ENCODE measurements at regions not wholly inside any gene's neighbourhood (a gene's known extent, or its start where the extent isn't known, plus 50 kb on each side); places are given as distances from the start of the nearest gene placed in this dataset.
A peak's percentile ranks its signal among the peaks of the same experiment; 100 is the strongest.
"Not testable (repeated sequence)": the region's sequence is repeated elsewhere in the genome, so short reads cannot be mapped to it uniquely, and the experiment has no call there.

GRCh38 chr11:24216488-24216887 is 280.4 kb upstream of the LUZP2 start:
- peaks cover 8% of the 10 kb centered on the region for H3K9me3 Mint-ChIP-seq (ENCODE audit: low read depth)

DNA sequence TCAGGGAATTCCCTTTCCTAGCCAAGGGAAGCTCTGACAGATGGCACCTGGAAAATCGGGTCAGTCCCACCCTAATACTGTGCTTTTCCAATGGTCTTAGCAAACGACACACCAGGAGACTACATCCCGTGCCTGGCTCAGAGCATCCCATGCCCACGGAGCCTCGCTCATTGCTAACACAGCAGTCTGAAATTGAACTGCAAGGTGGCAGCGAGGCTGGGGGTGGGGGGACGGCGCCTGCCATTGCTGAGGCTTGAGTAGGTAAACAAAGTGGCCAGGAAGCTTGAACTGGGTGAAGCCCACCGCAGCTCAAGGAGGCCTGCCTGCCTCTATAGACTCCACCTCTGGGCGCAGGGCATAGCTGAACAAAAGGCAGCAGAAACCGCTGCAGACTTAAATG is 279.5 kb upstream of the LUZP2 start:
- H3K27me3 Mint-ChIP-seq; DNase-seq (ENCODE audit: low spot score, unreplicated experiment): not testable (repeated sequence)

More at GRCh38 chr11:24216488-24216887, 280.4 kb upstream of the LUZP2 start:
- no peak for TF ChIP-seq CTCF (IDR thresholded peaks at IDR 0.05; ENCODE audit: unreplicated experiment)
- Mint-ChIP-seq H3K27me3 (no peaks in the 10 kb centered on the region), H3K27ac (no peak overlapping the region), H3K4me1 (ENCODE audit: low read depth) (peaks cover under 1% of the 10 kb centered on the region), H3K36me3 (ENCODE audit: insufficient read depth) (peaks cover 1% of the 10 kb centered on the region), H3K4me3 (ENCODE audit: low read depth) (no peak overlapping the region)
- no peak for DNase-seq (ENCODE audit: low spot score, unreplicated experiment)

DNA sequence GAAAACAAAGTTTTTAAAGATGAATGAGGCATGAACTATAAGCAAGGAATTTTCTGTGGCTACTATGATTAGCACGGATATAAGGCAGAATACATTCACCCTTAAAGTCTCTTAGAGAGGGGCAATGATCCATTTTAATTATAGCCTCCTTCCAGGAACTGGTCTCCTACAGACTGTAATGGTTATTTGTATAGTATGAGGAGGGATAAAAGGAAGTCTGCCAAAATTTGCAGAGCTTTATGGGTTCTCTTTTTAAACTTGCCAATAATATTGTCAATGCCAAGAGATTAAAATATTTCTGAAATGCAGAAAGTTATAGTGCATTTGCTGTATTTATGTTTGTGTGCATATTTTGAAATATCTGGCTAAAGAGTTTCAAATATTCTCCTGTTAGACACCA is 271.4 kb upstream of the LUZP2 start:
- H3K36me3 Mint-ChIP-seq (ENCODE audit: insufficient read depth) = peaks cover 3% of the 10 kb centered on the region
- H3K27me3 Mint-ChIP-seq = no peaks in the 10 kb centered on the region
- H3K27ac Mint-ChIP-seq = no peak overlapping the region
- H3K4me3 Mint-ChIP-seq (ENCODE audit: low read depth) = no peak overlapping the region
- TF ChIP-seq CTCF (IDR thresholded peaks at IDR 0.05; ENCODE audit: unreplicated experiment) = no peak
- H3K4me1 Mint-ChIP-seq (ENCODE audit: low read depth) = peaks cover 15% of the 10 kb centered on the region
- no peak for DNase-seq (ENCODE audit: low spot score, unreplicated experiment)
- peaks cover 22% of the 10 kb centered on the region for H3K9me3 Mint-ChIP-seq (ENCODE audit: low read depth)

More for the DNA sequence above, 279.5 kb upstream of the LUZP2 start:
- H3K4me1 Mint-ChIP-seq (ENCODE audit: low read depth); H3K4me3 Mint-ChIP-seq (ENCODE audit: low read depth); H3K9me3 Mint-ChIP-seq (ENCODE audit: low read depth); H3K36me3 Mint-ChIP-seq (ENCODE audit: insufficient read depth); H3K27ac Mint-ChIP-seq: not testable (repeated sequence)

- TF ChIP-seq CTCF (IDR thresholded peaks at IDR 0.05; ENCODE audit: unreplicated experiment) = no peak
- no peaks in the 10 kb centered on the region for H3K27me3 Mint-ChIP-seq
- no peak for DNase-seq (ENCODE audit: low spot score, unreplicated experiment)
- H3K27ac Mint-ChIP-seq = no peak overlapping the region
- H3K9me3 Mint-ChIP-seq (ENCODE audit: low read depth) = peaks cover 22% of the 10 kb centered on the region
- peaks cover 15% of the 10 kb centered on the region for H3K4me1 Mint-ChIP-seq (ENCODE audit: low read depth)
- H3K36me3 Mint-ChIP-seq (ENCODE audit: insufficient read depth) = peaks cover 3% of the 10 kb centered on the region
- no peak overlapping the region for H3K4me3 Mint-ChIP-seq (ENCODE audit: low read depth)
Measured at GRCh38 chr11:24226606-24227005, 270.2 kb upstream of the LUZP2 start.

DNA sequence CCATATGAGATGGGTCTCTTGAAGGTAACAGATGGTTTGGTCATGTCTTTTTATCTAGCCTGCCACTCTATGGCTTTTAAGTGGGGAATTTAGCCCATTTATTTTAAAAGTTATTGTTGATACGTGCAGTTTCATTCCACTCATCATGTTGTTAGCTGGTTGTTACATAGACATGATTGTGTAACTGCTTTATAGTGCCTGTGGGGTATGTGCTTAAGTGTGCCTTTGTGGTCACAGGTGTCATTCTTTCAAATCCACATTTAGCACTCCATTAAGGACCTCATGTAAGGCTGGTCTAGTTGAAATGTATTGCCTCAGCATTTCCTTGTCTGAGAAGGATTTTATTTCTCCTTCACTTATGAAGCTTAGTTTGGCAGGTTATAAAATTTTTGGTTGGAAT is 263.8 kb upstream of the LUZP2 start:
- H3K27ac Mint-ChIP-seq = no peak overlapping the region
- H3K36me3 Mint-ChIP-seq (ENCODE audit: insufficient read depth) = peaks cover 2% of the 10 kb centered on the region
- H3K4me3 Mint-ChIP-seq (ENCODE audit: low read depth) = no peak overlapping the region
- no peak for DNase-seq (ENCODE audit: low spot score, unreplicated experiment)
- peaks cover 10% of the 10 kb centered on the region for H3K4me1 Mint-ChIP-seq (ENCODE audit: low read depth)
- H3K9me3 Mint-ChIP-seq (ENCODE audit: low read depth) = peaks cover 13% of the 10 kb centered on the region
- no peaks in the 10 kb centered on the region for H3K27me3 Mint-ChIP-seq
- no peak for TF ChIP-seq CTCF (IDR thresholded peaks at IDR 0.05; ENCODE audit: unreplicated experiment)

DNA sequence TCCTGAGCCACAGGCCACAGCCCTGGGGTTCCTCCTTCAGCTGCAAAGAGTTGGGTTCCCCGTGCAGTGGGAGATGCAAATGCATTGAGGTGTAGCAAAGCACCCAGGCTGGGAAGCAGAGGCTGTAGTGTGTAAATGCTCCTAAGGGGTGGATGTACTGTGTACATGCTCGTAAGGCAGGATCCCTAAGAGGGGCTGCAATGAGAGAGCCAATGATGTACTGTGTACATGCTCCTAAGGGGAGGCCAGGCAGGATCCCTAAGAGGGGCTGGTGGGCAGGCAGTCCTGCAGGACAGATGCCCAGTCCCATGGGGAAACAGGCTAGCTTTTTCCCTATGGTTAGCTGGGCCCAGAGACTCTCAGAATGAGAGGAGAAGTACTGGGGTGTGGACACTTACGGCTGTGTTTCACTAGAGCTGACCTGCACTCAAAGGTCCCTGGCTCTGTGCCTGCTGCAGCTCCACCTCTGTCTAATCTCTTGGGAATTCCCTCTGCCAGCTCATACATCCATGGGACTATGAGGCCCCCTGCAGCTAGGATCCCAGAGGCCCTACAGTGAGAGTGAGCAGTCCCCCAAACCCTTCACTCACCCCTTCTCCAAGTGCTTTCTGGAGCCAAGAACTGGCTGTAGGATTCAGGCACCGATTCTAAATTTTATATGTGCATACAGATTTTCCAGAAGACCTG is 261.9 kb upstream of the LUZP2 start:
- peak; percentile 21 for TF ChIP-seq CTCF (IDR thresholded peaks at IDR 0.05; ENCODE audit: unreplicated experiment)
- no peak overlapping the region for H3K4me3 Mint-ChIP-seq (ENCODE audit: low read depth)
- H3K27me3 Mint-ChIP-seq = peaks cover 7% of the 10 kb centered on the region
- no peaks in the 10 kb centered on the region for H3K36me3 Mint-ChIP-seq (ENCODE audit: insufficient read depth)
- no peak overlapping the region for H3K27ac Mint-ChIP-seq
- H3K4me1 Mint-ChIP-seq (ENCODE audit: low read depth) = peaks cover 9% of the 10 kb centered on the region
- H3K9me3 Mint-ChIP-seq (ENCODE audit: low read depth) = peaks cover under 1% of the 10 kb centered on the region
- no peak for DNase-seq (ENCODE audit: low spot score, unreplicated experiment)

Data from progenitor cell of endocrine pancreas (in vitro differentiated cells).